Sigmoid colon (tissue), 3 donors: ENCODE measurements at regions not wholly inside any gene's neighbourhood (a gene's known extent, or its start where the extent isn't known, plus 50 kb on each side); places are given as distances from the start of the nearest gene placed in this dataset.

Experiments used
- POLR2A ChIP-seq, 2 donors: fragments of 450-650 bp; IDR thresholded peaks; one replicate each; pipeline ENCODE4 v1.6.1; 2016; ENCODE audit warnings: antibody characterized with exemption in 2 of 2, mild to moderate bottlenecking in 2 of 2, moderate library complexity in 2 of 2
- TF ChIP-seq, protein P1 (sequence below), 4 experiments: fragments of 450-650 bp in 3 of 4; fragments of 200-600 bp in 1 of 4; IDR thresholded peaks; one replicate each; pipeline ENCODE4 v1.5.1; 2016 to 2019; ENCODE audit warnings: antibody characterized with exemption in 4 of 4, mild to moderate bottlenecking in 3 of 4, moderate library complexity in 2 of 4

DNA sequence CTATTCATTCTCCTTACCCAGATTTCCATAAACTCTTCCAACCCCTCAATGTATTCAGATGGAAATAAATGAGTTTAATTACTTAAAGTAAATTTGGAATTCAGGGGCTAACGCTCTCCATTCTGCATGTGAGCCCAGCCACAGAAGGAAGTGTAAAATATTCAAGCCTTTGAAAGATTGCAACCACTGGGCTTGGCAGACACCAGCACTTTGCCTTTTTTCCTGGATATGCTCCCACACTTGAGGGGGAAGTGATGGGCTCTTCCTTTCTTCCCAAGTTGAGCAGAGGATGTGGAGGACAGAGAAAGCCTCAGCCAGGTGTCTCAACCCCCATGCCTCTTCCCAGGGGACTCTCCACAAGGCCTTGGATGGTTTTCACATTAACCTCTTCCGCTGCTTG lies 825.1 kb upstream of the EEF2KMT start:
- TF ChIP-seq, protein P1, sequence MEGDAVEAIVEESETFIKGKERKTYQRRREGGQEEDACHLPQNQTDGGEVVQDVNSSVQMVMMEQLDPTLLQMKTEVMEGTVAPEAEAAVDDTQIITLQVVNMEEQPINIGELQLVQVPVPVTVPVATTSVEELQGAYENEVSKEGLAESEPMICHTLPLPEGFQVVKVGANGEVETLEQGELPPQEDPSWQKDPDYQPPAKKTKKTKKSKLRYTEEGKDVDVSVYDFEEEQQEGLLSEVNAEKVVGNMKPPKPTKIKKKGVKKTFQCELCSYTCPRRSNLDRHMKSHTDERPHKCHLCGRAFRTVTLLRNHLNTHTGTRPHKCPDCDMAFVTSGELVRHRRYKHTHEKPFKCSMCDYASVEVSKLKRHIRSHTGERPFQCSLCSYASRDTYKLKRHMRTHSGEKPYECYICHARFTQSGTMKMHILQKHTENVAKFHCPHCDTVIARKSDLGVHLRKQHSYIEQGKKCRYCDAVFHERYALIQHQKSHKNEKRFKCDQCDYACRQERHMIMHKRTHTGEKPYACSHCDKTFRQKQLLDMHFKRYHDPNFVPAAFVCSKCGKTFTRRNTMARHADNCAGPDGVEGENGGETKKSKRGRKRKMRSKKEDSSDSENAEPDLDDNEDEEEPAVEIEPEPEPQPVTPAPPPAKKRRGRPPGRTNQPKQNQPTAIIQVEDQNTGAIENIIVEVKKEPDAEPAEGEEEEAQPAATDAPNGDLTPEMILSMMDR (IDR thresholded peaks at IDR 0.05) = no peak
- no peak for TF ChIP-seq POLR2A (IDR thresholded peaks at IDR 0.05)
